HG02610 (cell line): ENCODE measurements at regions not wholly inside any gene's neighbourhood (a gene's known extent, or its start where the extent isn't known, plus 50 kb on each side); places are given as distances from the start of the nearest gene placed in this dataset.
"Not testable (repeated sequence)": the region's sequence is repeated elsewhere in the genome, so short reads cannot be mapped to it uniquely, and the experiment has no call there.

Experiments
- ATAC-seq: cut with Tn5 transposase; IDR thresholded peaks from one replicate; pipeline ENCODE4 v1.9.1; 2021; ENCODE audit warnings: mild to moderate bottlenecking, moderate library complexity; ENCODE audit not compliant: unreplicated experiment

DNA sequence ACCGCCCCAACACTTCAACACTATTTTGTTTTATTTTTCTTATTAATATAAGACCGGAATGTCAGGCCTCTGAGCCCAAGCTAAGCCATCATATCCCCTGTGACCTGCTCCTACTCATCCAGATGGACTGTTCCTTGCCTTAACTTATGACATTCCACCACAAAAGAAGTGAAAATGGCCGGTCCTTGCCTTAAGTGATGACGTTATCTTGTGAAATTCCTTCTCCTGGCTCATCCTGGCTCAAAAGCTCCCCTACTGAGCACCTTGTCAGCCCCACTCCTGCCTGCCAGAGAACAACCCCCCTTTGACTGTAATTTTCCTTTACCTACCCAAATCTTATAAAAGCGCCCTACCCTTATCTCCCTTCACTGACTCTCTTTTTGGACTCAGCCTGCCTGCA, 1196.5 kb upstream of the FAM98A start:
- ATAC-seq: not testable (repeated sequence)

DNA sequence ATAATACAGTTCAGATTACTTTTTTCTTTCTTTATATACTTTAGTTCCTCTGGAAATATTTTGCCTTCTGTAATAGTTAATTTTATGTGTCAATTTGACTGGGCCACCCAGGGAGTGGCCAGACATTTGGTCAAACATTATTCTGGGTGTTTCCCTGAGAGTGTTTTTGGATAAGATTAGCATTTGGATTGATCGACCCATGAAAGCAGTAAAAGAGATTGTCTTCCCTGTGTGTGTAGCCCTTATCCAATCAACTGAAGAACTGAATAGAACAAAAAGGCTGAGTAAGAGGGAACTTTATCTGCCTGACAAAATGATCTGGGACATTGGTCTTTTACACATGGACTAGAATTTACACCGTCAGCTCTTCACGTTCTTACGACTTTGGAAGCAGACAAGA, 1190.1 kb upstream of the FAM98A start:
- no peak for ATAC-seq

DNA sequence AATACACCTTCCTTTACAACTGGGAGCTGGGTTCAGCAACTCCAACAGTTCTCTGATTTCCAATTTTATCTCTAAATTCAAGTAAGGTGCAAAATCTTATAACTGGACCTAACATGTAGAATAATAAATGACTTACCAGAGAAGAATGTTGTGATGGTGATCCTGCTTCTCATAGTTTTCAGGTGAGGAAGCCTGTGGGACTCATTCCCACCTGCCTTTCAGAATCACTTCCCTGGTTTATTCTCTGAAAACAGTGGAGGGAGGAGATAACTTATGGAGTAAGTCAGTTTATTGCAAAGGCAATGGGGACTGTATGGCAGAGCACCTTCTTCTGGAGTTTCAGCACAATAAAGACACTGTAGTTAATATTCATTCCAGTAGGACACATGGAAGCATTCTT, 1188.2 kb upstream of the FAM98A start:
- ATAC-seq: no peak

DNA sequence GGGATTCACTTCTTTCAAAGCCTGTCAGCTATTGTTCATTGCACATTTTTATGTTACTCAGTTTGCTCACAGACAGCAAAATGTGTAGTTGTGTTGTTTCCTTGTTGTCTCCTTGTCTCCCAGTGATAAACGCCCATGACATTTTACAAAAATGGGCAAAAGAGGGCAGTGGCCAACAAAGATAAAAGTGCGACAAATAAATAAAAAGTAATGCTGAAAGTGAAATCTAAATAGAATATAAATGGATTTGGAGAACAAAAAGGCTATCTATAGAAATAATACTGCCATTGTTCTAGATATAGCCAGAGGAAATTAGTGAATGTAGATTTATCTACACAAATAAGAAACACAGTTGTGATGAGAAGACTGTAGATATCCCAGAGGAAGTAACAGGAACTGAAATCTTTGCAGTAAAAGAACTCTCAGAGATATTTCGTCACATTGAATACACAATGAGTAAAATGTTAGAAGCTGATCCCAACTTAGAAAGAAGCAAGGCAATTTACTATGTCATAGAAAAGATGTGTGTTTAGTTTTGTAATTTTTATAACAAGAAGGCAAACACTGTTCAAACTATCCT, 1186.2 kb upstream of the FAM98A start:
- ATAC-seq: no peak

DNA sequence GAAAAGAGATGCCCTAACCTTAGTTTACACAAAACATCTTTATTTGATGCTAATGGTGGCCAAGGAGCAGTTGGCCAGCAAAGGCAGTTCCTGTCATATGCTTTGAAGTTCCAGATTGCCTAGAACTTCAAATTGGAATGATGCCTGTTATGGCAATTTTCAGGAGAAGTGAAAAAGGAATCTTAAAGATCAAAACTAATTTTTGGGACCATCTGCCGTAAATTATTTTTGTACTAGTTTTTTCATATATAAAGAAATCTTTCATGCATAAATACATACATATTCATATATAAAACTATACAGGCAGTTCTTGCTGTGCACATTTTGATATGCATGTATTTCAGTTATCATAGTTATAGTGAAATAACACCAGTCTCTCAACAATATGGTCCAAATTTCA, 1185.6 kb upstream of the FAM98A start:
- no peak for ATAC-seq

DNA sequence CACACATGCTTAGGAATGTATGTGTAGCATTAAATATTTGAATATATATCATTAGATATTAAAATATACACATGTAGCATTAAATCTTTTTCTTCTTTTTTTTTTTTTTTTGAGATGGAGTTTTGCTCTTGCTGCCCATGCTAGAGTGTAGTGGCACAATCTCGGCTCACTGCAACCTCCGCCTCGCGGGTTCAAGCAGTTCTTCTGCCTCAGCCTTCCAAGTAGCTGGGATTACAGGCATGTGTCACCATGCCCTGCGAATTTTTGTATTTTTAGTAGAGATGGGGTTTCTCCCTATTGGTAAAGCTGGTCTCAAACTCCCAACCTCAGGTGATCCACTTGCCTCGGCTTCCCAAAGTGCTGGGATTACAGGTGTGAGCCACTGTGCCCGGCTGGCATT, 1151.6 kb upstream of the FAM98A start:
- not testable (repeated sequence) for ATAC-seq

DNA sequence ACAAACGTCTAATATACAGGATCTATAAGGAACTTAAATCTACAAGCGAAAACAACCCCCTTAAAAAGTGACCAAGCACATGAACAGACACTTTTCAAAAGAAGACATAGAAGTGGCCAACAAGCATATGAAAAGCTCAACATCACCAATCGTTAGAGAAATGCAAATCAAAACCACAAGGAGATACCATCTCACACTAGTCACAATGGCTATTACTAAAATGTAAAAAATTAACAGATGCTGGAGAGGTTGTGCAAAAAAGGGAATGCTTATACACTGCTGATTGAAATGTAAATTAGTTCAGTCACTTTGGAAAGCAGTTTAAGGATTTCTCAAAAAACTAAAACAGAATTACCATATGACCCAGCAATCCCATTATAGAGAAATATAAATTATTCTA, 1148.5 kb upstream of the FAM98A start:
- ATAC-seq: no peak

DNA sequence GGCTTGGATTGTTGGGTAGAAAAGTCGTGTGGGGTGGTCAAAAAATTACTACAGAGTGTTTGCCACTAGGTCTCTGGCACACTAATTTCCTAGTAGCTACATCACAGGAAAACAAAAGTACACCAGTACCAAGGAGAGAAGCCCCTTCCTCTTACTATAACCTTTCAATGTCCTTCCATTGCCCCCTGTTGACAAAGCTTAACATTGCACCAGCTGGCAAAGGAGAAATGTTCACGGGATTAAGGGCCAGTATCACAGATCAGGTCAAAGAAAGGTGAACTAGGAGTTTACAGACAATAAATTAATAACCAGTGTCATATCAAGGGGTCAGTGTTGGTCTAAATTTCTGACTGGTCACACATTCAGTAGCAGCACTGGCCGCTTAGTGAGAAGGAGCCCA, 1139.6 kb upstream of the FAM98A start:
- no peak for ATAC-seq

DNA sequence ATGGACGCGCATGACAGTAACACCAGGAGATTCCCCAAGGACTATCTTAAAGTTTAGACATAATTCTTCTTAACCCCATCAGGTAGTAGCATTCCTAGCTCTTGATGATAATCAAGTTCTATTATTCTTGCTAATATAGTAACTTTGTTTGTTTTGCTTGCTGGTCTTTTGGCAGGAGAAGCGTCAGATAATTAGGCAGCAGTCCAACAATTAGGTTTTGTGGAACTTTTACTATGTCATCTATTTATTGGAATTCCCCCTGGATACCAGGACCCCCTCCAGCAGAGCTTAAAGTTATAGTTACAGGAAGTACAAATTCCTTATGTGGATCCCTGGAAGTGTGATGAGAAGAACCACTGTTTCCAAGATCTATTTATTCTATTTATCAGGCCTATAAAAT, 1138.0 kb upstream of the FAM98A start:
- no peak for ATAC-seq

DNA sequence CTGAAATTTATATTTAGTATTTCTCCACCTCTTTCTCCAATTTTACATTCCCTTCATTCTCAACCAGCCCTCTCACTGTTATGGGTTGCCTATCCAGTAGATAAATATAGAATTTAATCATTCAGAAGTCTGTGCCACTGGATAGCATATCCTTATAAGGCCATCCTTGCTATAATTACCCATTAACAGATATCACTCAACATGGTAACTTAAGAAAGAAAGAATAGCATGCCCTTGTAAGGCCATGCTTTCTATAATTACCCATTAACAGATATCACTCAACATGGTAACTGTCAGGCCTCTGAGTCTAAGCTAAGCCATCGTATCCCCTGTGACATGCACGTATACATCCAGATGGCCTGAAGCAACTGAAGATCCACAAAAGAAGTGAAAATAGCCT, 1137.4 kb upstream of the FAM98A start:
- ATAC-seq: no peak

DNA sequence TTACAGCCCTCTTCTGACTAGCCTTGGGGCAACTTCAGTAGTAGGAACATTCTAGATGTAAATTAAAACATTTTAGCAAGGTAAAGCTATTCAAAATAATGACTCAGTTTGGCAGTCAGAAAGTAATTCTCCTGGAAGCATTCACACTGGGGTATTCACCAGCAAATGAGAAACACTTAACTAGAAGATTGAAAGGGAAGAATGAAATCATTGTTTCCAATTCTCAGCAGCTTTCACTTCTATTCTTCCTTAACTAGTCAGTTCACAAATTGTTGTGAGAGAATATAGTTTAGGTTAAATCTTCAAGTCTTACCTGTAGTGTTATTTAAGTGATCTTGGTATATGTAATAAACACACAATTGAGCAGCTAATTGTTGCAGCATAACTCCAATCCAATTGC, 1135.6 kb upstream of the FAM98A start:
- ATAC-seq: no peak

DNA sequence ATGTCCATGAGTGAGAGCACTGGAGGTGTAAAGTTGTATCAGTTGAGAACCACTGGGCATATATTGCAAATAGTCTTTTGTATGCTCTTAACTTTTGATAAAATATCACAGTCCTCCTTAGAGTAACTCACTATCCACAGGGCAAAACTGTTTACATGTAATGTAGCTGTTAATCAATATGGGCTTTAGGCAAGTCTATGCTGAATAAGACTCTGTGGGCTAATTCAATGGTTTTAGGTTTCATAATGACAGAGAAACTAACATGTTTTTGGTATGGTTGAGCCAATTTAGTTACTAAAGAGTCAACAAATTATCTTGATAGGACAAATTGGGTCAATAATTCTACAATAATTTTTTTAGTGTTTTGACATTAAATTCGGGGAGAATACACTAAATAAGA, 1134.9 kb upstream of the FAM98A start:
- no peak for ATAC-seq

DNA sequence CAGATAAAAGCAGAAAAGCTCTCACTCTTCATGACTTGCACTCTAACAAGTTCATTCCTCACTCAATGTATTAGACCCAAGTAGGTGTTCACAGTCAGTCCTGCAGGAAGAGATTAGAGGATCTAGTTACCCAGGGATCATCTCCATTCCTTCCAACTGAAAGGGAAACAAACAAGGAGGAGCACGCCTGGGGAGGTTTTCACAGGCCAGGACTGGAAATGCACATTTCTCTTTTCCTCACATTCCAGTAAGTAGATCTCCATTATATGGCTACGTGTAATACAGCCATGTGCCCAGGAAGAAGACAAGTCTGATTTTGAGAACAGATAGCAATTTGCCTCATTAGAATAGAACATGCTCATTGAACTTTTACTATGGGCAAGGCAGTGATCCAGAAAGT, 1132.2 kb upstream of the FAM98A start:
- ATAC-seq: no peak

DNA sequence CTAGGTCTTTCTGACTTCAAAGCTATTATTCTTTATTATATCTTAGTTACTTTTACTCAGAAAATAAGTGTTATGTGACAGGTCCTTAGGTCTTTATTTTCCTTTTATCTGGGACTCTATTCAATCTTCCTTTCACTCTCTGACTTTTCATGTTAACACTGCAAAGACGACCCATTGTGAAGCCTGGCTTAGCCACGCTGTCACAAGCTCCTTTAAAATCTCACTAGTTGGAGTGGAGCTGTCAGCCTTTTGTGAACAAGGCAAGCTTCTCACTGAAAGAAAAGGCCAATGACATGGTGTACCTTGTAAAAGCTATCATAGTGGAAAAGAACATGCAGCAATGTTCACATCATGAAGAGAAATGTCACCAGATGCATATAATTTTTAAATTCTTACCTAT, 1130.7 kb upstream of the FAM98A start:
- ATAC-seq: no peak

DNA sequence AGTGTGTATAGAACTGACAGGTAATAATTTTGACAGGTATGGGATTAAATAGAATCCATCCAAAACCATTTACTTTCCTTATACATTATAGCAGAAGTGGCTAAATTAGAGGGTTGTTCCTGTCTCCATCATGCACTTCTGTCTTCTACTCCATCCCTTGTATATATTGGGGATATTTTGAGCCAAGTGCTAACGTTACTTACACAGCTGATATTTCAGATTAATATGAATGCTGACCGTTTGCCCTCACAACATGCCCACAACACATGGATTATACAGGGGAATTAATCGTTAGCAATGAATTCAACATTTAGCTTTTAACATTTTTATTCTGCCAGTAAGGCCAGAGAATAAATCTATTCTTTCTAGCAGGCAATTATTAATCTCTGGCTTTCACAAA, 1125.0 kb upstream of the FAM98A start:
- no peak for ATAC-seq

DNA sequence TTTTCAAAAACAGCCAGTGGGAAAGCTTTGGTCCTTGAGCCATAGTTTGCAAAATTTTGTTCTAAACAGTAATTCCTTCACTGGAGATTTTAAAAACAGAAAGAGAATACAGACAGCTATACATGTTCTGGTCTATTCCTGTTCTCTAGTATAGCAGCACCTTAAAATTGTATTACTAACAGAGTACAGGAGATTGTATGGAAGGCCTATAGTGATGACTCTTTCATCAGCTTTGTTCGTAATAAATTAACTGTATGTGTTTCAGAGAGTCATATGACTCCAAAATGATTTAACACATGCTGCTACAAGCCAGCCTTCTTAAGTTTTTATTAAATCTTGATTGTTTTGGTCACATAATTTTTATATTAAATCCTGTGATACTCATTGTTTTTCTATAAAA, 1124.6 kb upstream of the FAM98A start:
- no peak for ATAC-seq

DNA sequence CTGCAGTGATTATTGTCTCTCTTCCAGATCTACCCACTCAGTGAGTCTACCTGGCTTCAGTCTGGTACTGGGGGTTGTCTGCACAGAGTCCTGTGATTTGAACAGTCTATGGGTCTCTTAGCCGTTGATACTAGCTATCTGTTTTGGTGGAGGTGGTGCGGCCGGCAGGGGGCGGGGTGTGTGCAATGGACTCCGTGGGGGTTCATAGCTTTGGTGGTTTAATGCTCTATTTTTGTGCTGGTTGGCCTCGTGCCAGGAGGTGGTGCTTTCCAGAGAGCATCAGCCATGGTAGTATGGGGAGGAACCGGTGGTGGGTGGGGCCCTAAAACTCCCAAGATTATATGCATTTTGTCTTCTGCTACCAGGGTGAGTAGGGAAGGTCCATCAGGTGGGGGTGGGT, 1120.1 kb upstream of the FAM98A start:
- no peak for ATAC-seq

DNA sequence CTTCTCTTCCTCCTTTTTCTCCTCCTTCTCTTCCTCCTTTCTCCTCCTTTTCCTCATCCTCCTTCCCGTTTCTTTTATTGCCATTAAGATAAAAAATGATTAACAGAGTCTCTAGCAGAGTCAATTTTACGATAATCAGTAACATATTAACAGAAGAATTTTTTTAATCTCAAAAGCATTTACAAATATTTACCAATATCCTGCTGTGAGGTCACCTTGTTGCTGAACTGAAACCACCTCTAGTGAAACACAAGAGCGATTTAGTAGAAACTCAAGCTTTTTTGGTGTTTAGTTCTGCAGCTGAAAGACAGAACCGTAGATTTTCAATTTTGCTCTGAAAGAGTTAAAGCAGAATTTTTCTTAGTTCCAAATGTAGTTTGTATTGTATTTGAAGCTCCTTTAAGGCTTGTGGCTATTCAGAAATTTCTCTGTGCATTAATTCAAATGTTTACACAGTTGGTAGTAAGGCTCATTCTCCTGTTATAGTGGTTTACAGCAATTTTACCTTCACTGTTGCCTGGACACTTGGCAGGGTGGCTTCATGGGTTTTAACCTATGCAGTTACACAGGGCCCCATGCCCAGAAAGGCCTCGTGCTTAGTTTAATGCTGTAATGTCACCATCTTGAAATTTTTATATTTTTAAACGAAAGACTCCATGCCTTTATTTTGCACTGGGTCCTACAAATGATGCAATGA, 1106.6 kb upstream of the FAM98A start:
- ATAC-seq: no peak

DNA sequence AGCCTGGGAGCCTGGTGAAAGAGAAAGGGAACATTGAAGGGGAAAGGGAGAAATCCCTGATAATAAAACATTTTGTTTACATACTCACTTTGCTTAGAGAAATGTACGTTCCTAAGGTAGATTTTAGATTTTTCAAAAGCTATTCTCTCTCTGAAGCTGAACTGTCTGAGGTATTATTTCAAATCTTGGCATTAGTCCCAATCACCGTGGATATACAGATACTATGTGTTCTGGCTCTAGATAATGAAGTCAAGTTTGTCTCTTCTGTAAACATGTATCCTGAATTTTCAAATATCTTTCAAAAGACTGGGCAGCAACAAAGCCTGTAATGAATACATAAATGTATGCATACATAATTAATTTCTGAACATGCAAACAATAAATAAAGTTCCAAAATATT, 1104.2 kb upstream of the FAM98A start:
- ATAC-seq: no peak

DNA sequence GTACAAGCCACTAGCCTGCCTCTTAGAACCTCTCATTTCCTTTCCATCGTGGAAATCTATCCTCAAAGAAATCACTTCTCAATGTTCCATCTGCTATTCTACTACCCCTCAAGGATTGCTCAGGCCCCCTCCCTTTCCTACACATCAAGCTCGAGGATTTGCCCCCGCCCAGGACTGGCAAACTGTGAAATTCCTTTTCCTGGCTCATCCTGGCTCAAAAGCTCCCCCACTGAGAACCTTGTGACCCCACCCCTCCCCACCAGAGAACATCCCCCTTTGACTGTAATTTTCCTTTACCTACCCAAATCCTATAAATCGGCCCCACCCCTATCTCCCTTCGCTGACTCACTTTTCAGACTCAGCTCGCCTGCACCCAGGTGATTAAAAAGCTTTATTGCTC, 1103.3 kb upstream of the FAM98A start:
- not testable (repeated sequence) for ATAC-seq

DNA sequence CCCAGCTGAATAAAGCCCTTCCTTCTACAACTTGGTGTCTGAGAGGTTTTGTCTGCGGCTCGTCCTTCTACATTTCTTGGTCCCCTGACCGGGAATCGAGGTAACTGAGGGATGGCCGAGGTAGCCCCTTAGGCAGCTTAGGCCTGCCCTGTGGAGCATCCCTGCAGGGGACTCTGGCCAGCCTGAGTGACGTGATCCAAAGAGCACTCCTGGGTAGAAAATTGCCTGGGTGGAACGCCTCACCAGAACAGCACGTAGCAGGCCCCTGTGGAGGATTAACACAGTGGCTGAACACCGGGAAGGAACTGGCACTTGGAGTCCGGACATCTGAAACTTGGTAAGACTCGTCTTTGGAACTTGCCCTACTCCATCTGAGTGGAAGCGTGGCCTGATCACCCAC, 1078.5 kb upstream of the FAM98A start:
- ATAC-seq: not testable (repeated sequence)

DNA sequence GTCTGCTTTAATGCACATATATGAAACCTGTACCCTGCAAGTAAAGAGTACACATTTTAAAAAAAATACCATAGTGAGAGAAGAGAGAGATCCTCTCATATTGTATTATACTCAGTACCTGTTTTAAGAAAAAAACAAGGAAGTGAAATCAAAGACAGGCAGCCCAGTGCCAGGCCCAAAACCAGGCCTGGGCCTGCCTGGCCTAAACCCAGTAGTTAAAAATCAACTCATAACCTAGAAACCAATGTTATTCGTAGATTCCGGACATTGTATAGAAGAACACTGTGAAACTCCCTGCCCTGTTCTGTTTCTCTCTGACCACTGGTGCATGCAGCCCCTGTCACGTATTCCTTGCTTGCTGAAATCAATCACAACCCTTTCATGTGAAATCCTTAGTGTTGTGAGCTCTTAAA, 1078.0 kb upstream of the FAM98A start:
- not testable (repeated sequence) for ATAC-seq

DNA sequence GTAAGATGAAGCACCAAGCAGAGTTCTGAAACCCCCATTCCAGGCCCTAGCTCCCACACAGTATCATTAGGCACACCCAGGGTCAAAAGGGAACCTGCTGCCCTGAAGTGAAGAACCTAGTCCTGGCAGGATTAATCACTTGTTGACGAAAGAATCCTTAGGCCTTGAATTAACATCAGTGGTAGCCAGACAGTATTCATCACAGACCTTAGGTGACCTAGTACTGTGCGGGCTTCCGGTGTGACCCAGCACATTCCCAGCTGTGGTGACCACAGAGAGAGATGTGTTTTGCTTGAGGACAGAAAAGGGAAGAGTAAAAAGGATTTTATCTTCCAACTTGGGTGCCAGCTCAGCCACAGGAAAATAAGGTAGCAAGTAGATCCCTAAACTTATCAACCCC, 1071.4 kb upstream of the FAM98A start:
- no peak for ATAC-seq
